Neural crest cell (in vitro differentiated cells): ENCODE measurements at regions not wholly inside any gene's neighbourhood (a gene's known extent, or its start where the extent isn't known, plus 50 kb on each side); places are given as distances from the start of the nearest gene placed in this dataset.

Experiments
- DNase-seq: peaks from one replicate; pipeline ENCODE4 v3.0.0; 2021; ENCODE audit warnings: low read depth, mixed read lengths, low spot score
- H3K27ac Mint-ChIP-seq: one replicate; pipeline ENCODE4 v1.8.0; 2021; ENCODE audit warnings: mild to moderate bottlenecking, mixed read lengths; ENCODE audit not compliant: unreplicated experiment
- H3K27me3 Mint-ChIP-seq: 2 replicates; pipeline ENCODE4 v1.8.0; 2021; ENCODE audit warnings: low read depth, mild to moderate bottlenecking, mixed read lengths
- H3K36me3 Mint-ChIP-seq: 2 replicates; pipeline ENCODE4 v1.8.0; 2021; ENCODE audit warnings: low read depth, mild to moderate bottlenecking, mixed read lengths
- H3K4me1 Mint-ChIP-seq: 2 replicates; pipeline ENCODE4 v1.8.0; 2021; ENCODE audit warnings: mixed read lengths
- H3K4me3 Mint-ChIP-seq: one replicate; pipeline ENCODE4 v1.8.0; 2021; ENCODE audit warnings: mild to moderate bottlenecking, mixed read lengths
- H3K9me3 Mint-ChIP-seq: 2 replicates; pipeline ENCODE4 v1.8.0; 2021; ENCODE audit warnings: mixed read lengths
- CTCF ChIP-seq: fragments of 200-600 bp; sonication (generic); conservative IDR thresholded peaks from 2 replicates; pipeline ENCODE4 v1.5.0; 2021; ENCODE audit warnings: antibody characterized with exemption, mild to moderate bottlenecking

GRCh38 chr14:78103271-78103670 lies 66.9 kb upstream of the NRXN3 start:
- Mint-ChIP-seq H3K27me3 (peaks cover 21% of the 10 kb centered on the region), H3K4me3 (no peak overlapping the region), H3K27ac (no peak overlapping the region), H3K36me3 (no peaks in the 10 kb centered on the region), H3K4me1 (no peaks in the 10 kb centered on the region), H3K9me3 (no peaks in the 10 kb centered on the region)
- DNase-seq, result no peak
- no peak for TF ChIP-seq CTCF

- Mint-ChIP-seq H3K27ac (no peak overlapping the region), H3K4me1 (no peaks in the 10 kb centered on the region), H3K4me3 (no peak overlapping the region), H3K27me3 (peaks cover 21% of the 10 kb centered on the region), H3K36me3 (no peaks in the 10 kb centered on the region), H3K9me3 (no peaks in the 10 kb centered on the region)
- DNase-seq, result no peak
- TF ChIP-seq CTCF, result no peak
Measured at GRCh38 chr14:78104160-78104559, 66.0 kb upstream of the NRXN3 start.

- H3K4me3 Mint-ChIP-seq, result no peak overlapping the region
- no peak overlapping the region for H3K27ac Mint-ChIP-seq
- H3K36me3 Mint-ChIP-seq, result no peaks in the 10 kb centered on the region
- H3K4me1 Mint-ChIP-seq, result no peaks in the 10 kb centered on the region
- no peaks in the 10 kb centered on the region for H3K9me3 Mint-ChIP-seq
- no peak for TF ChIP-seq CTCF
- H3K27me3 Mint-ChIP-seq, result peaks cover 21% of the 10 kb centered on the region
- no peak for DNase-seq
Measured at GRCh38 chr14:78104655-78105054, 65.5 kb upstream of the NRXN3 start.

GRCh38 chr14:78106381-78106780 lies 63.8 kb upstream of the NRXN3 start:
- DNase-seq, result no peak
- TF ChIP-seq CTCF, result no peak
- Mint-ChIP-seq H3K27ac (no peak overlapping the region), H3K4me1 (no peaks in the 10 kb centered on the region), H3K9me3 (no peaks in the 10 kb centered on the region), H3K27me3 (peaks cover 21% of the 10 kb centered on the region), H3K36me3 (no peaks in the 10 kb centered on the region), H3K4me3 (no peak overlapping the region)

- H3K4me3 Mint-ChIP-seq, result no peak overlapping the region
- no peak overlapping the region for H3K27ac Mint-ChIP-seq
- H3K36me3 Mint-ChIP-seq, result no peaks in the 10 kb centered on the region
- no peak for TF ChIP-seq CTCF
- peaks cover 24% of the 10 kb centered on the region for H3K27me3 Mint-ChIP-seq
- no peak for DNase-seq
- H3K9me3 Mint-ChIP-seq, result no peaks in the 10 kb centered on the region
- no peaks in the 10 kb centered on the region for H3K4me1 Mint-ChIP-seq
Measured at GRCh38 chr14:78107166-78107565, 63.0 kb upstream of the NRXN3 start.

- Mint-ChIP-seq H3K27me3 (no peaks in the 10 kb centered on the region), H3K4me1 (no peaks in the 10 kb centered on the region), H3K27ac (no peak overlapping the region), H3K9me3 (peaks cover 2% of the 10 kb centered on the region), H3K4me3 (no peak overlapping the region), H3K36me3 (no peaks in the 10 kb centered on the region)
- TF ChIP-seq CTCF, result no peak
- DNase-seq, result no peak
Measured at GRCh38 chr14:78119440-78119839, 50.7 kb upstream of the NRXN3 start.
